ENCODE measurements at regions not wholly inside any gene's neighbourhood (a gene's known extent, or its start where the extent isn't known, plus 50 kb on each side); places are given as distances from the start of the nearest gene placed in this dataset.
"Not testable (repeated sequence)": the region's sequence is repeated elsewhere in the genome, so short reads cannot be mapped to it uniquely, and the experiment has no call there.

DNA sequence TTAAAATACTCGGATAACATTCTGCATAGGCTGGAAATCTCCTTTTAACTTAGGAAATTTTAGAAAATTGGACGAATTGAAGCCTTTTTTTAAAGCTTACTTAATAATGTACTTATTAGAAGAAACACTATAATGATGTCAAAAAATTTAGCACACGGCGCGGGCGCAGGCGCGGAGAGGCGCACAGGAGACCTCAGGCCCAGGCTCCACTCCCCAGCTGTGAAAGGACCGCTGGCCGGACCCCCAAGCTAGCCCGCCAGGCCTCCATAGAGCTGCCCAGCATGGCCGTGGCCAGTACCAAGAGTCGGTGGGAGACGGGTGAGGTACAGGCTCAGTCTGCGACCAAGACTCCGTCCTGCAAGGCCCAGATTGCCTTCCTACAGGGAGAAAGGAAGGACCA lies 78.8 kb upstream of the PABPC3 start:
- not testable (repeated sequence) for TF ChIP-seq POLR2A, CTCF (IDR thresholded peaks at IDR 0.05)

Measured in vagina (tissue), 2 donors.